Loucy (cell line): ENCODE measurements at regions not wholly inside any gene's neighbourhood (a gene's known extent, or its start where the extent isn't known, plus 50 kb on each side); places are given as distances from the start of the nearest gene placed in this dataset.

Source experiments
- EZH2phosphoT487 ChIP-seq: fragments of 200-600 bp; IDR thresholded peaks from 2 replicates; pipeline ENCODE4 v1.6.1; 2018; ENCODE audit warnings: antibody characterized with exemption, mild to moderate bottlenecking, moderate library complexity, borderline replicate concordance
- TF ChIP-seq, protein P1 (sequence below): fragments of 200-600 bp; sonication (generic); conservative IDR thresholded peaks from 2 replicates; pipeline ENCODE4 v1.5.1; 2014; ENCODE audit warnings: mild to moderate bottlenecking, antibody characterized with exemption, low read length

DNA sequence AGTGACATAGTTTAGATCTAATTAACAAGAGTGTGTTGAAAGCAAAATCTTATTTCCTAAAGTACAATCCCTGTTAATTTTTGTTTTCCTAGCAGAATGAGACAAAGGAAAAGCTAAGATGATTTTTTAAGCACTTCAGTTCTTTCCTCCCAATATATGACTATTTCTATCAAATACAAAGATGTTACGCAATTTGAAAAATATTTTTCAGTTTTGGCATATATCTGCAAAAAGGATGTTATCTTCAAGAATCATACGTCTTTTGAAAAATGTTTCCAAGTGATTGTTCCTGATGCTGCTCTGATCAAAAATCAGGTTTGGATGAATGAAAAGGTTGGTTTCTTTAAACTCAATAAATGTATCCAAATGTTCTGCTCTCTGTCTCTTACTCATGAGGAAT, 486.7 kb upstream of the CPEB2 start:
- TF ChIP-seq, protein P1, sequence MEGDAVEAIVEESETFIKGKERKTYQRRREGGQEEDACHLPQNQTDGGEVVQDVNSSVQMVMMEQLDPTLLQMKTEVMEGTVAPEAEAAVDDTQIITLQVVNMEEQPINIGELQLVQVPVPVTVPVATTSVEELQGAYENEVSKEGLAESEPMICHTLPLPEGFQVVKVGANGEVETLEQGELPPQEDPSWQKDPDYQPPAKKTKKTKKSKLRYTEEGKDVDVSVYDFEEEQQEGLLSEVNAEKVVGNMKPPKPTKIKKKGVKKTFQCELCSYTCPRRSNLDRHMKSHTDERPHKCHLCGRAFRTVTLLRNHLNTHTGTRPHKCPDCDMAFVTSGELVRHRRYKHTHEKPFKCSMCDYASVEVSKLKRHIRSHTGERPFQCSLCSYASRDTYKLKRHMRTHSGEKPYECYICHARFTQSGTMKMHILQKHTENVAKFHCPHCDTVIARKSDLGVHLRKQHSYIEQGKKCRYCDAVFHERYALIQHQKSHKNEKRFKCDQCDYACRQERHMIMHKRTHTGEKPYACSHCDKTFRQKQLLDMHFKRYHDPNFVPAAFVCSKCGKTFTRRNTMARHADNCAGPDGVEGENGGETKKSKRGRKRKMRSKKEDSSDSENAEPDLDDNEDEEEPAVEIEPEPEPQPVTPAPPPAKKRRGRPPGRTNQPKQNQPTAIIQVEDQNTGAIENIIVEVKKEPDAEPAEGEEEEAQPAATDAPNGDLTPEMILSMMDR, result no peak
- TF ChIP-seq EZH2phosphoT487, result no peak
